COLO829 (cell line): ENCODE measurements at regions not wholly inside any gene's neighbourhood (a gene's known extent, or its start where the extent isn't known, plus 50 kb on each side); places are given as distances from the start of the nearest gene placed in this dataset.

ENCODE experiments used
- DNase-seq: peaks from one replicate; pipeline ENCODE4 v3.0.0; 2012; ENCODE audit warnings: low spot score

DNA sequence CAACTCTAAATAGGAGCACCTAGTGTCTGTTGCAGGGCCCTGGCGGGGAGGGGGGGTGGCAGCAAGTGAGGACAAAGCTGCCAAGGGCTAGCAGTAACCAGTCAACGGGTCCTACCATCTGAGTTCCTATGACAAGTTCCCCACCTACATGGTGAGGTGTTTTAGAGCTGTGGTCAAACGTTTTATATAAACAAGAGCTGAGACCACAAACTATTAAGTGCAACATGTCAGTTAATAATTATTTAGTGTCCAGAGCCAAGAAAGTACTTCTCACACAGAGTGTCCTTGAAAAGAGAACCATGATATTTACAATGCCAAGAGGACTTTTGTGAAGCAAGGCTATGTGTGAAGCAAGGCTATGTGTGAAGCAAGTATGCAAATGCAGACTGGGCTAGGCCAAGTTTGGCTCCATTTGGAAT, 434.7 kb downstream of the TNS3 start:
- no peak for DNase-seq

DNA sequence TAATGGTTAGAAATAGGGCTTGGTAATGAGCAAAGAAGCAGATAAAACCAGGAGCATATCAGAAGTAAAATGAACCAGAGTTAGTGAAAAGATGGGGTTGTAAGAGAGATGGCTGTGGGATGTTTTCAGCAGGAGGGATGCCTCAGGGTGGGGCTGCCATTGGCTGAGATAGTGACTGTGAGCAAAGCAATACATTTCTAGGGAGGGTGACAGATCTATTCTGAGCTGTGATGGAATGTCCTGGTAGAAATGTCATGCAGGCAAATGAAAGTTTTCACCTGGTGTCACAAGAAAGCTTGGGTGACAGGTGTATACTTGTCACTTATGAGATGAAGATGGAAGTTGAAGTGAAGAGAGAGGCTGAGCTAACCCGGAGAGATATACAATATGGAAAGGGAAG, 435.9 kb downstream of the TNS3 start:
- no peak for DNase-seq

DNA sequence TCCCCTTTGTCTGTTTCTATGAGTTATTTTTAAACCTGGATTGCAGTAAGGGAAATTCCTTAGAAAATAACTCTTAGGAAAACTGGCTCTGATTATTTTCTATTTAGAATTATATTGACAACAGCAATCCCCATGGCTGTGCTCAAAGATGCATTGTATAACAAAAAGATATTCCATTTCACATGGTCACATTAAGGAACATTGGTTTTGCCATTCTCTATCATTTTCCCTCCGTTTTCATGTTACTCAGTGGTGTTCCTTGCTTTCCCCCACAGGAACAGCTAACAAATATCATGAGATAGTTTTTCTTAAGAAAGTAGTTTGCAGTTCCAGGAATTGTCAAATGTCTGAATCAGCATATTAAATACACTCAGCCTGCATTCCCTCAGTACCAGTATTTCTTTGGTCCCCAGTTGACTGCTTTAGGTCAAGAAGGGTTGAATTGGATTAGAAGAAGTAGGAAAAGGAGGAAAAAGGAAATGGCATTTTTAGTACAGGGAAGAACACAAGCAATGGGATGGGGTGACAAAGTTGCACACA, 436.7 kb downstream of the TNS3 start:
- no peak for DNase-seq

DNA sequence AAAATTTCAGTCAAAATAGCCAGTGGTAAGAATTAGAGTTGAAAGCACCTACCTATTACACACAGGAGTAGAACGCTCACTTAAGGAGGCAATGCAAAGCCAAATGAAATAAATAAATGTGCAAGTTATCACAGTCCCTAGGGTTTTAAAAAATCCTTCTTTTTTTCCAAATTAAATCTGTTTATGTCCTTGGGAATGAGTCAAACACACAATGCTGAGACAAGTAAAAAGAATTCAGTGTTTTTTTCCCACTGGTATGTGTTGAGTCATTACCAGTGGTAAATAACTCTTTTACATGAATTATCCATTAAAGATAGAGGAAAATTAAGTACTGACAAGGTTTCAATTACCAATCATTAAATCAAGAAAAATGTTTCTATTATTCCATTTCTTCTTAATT, 438.6 kb downstream of the TNS3 start:
- peak; percentile 57 for DNase-seq

DNA sequence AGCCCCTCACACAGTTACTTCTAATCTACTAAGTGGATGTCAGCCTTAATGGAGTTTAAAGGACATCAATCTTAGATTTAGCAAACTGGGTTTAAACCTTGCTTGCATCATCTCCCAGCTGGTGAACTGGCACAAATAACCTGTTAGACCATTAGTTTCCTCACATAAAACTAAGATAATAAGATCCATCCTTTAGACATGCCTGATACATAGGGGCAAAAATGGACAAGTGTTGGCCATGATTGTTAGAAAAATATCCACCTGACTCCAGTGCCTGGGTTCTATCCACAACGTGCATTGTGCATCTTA, 439.1 kb downstream of the TNS3 start:
- DNase-seq, result no peak

DNA sequence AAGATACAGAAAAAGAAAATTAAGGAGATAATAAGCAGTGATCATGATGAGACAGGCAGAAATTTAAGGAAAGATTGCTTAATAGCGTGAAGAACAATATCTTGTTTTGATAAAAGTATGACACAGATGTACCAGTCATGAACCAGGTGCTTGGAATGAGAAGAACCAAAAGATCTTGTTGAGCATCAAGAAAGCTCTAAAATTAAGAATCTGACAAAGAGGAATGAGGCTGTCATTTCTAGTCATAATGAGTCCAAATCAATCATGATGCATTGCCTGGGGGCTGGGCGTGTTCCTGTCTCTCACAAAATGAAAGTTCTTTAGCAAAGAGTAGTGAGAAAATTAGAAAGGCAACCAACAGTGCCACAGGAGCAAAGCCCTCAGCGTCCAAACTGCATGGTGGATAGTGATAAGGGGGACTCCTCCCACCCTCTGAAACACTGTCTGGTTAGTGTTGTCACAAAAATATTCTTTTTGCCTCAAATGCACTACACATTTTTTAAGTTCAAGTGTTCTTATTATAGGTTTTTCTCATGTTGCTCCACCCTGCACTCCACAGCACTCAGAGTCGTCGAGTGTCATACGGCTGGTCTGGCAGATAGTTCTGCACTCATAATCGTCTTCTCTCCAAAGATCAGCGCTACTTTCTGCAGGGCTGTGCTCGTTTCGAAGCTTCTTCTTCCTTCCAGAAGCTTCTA, 439.6 kb downstream of the TNS3 start:
- no peak for DNase-seq

DNA sequence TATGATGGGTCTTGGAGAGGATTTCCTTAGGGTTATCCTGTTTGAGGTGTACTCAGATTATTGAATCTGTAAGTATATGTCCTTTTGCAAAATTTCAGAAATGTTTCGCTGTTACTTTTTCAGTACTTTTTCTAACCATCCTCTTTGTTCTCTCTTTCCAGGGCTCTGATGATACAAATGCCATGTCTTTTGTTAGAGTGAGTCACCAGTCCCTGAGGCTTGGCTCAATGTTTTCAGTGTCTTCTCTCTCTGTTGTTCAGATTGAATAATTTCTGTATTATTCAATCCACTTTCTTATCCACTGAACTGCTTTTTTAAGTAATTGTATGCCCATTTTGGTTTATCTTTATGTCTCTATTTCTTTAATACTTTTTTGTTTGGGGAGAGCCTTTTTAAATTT, 449.4 kb downstream of the TNS3 start:
- DNase-seq, result peak; percentile 84

DNA sequence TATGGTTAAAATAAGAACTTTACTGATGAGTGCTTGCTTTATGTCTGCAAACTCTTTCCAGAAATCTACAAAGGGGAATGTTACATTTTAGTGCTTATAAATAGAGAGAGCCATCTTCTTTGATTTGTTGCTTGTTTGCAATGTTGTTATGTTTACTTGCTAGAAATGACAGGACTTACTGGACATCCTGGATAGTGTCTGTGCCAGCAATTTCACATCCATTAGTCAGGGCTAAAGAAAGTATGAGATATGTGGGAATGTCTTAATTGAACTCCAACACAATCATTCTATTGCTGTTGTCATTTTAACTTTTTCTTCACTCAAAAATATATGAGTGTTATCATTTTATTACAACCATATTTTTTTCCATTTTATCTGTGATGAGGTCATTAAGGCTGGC, 453.2 kb downstream of the TNS3 start:
- DNase-seq, result no peak

DNA sequence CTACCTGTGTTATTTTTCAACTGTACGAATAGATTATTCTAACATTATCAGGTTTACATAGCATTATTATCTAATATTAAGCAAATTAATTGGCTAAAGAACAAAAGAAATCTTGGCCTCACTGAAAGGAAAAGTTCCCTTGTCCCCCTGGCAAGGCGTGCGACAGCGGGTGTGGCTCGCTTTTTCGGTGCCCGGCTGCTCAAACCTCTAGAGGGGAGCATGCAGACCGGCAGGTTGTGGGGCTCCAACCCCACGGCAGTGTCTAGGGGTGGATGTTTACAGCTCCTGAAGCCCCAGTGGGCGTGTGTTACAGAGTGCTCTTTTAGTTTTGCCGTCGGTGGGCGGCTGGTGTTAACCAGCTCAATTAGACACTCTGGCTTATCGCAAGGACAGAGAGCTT, 456.4 kb downstream of the TNS3 start:
- no peak for DNase-seq

DNA sequence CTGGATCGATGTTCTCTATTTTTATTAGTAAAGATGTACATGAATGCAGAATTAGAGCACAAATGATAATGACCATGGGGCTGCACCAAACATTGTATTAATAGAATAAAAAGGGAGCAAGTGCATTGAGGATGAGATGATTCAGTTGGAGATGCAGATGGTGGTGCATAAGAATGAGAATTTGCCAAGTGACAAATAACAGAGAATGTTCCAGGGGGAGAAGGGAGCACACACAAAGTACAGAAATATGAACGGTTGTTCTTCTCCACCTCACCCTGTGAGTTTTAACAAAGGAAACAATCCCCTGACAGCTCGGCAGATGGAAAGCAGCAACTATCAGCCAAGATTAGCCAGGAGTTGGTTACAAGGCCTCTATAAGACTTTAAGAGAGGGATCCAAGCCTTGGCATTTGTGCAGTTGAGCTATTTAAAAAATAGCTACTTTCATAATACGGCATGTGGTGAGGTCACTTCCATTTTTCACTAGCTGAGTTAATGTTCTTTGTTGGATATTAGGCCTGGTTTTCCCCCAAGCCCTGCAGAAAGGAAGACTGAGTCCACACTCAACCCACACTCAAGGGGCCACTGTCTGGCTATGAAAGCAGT, 462.5 kb downstream of the TNS3 start:
- DNase-seq, result no peak

DNA sequence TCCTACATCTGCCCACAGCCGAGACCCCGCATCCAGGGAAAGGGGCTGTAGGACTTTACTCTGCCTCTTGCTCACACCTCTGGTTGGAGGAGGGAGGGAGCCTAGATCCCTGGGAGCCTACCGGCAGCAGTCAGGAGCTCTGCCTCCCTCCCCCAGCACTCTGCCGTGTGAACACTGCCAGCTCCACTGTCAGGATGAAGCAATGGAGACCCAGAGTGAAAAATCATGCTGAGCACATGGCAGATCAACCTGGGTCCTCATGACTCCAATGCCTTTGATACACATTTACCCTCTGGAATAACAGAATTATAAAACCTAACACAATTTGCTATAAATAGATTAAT, 477.7 kb downstream of the TNS3 start:
- DNase-seq, result no peak

DNA sequence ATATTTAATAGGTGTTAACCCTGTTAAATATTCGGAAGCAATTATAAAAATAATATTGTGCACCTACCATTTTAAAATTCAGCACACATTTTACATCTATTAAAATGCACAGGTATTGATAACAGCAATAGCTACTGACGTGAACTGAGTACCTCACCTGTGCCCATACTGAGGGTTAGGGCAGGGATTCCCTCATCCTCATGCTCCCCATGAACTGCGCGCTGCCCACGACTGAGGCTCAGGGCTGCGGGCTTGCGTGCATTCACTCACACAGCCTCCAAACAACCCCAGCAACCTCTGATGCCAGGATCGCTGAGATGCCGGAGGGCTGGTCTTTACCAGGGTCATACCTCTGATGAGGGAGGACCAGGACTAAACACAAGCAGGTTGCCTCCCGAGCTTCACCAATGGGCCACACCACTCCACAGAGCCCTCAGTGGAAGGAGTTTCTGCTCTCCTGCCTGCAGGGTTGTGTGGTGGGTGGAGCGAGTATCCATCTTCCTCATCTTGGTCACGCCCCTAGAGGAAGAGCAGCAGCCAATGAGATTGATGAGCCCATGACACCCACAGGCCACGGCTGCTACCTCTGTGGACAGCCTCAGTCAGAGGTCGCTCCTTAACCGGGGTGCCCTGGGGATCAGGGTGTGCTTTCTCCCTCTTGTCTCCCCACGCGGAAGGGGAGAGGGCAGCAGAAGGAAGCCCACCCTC, 478.3 kb downstream of the TNS3 start:
- DNase-seq, result no peak

DNA sequence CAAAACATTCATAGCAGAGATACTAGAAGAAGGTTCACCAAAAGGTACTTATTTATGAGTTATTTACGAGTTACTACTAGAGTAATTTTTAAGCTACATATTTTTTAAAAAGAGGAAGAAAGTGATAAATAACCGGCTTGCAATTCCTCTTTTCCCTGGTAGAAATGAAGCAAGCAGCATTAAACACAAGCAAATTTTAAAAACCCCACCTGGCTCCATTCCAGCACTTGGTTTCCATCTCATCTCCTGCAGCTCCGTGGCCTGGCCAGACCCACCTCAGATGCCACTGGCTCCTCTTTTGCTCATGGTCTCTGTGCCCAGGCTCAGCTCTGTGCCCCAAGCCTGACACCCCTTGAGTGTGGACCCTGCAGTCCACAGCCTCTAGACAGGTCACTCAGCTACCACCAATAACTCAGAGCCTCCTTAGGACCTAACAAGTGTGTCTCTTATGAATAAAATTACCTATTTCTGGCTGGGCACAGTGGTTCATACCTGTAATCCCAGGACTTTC, 479.5 kb downstream of the TNS3 start:
- DNase-seq, result no peak

DNA sequence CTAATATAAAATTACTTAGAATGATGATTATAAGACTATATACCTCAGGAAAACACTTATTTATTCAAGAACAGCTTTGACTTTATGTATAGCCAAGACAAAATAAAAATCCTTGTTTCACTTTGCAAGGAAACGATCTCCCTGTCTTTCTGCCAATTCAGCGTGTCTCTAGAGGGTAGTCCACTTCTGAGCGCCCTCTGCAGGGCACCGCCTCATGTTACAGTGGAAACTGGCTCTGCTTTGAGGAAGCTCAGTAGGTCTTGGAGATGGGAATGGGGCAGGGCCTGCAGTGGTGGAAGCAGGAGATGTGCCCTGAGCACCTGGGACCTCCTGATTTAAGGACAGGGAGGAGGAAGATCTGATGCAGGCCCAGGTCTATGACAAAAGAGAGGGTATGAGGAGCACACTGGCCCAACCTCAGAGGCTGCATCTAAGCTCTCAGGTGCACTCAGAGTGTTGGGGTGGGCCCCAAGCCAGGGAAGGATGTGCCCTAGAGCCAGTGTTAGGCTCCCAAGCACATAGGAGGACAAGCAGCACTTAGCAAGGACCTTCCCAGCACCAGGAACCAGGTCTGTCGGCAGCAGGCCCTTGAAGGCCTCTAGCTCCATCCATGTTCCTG, 481.0 kb downstream of the TNS3 start:
- peak; percentile 63 for DNase-seq

DNA sequence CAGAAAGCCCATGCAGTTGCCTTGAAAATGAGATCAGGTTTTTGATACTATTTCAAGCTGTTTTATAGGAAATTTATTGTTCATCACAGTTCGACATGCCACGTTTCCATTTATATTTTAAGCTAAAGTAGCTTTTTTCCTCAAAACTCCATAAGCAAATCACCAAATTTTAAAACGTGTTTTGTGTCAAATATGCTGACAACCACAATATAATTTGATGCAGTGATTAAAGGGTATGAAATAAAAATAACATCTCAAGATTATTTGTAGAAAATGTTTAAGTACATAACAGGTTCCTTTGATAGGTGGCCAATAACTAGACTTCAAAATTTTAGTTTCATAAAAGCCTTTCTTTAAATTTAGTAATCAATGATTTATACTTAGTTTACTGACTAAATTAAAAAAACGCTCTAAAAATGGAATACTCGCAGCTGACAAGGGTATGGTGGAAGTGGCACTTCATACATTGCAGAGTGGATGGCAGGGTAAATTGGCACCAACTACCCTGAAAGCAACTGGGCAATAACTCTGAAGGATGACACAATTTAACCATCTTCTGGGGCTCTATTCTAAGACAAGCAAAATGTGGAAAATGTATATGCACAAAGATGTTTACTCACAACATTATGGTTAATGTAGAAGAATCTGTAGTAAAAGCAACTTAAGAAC, 481.6 kb downstream of the TNS3 start:
- no peak for DNase-seq

DNA sequence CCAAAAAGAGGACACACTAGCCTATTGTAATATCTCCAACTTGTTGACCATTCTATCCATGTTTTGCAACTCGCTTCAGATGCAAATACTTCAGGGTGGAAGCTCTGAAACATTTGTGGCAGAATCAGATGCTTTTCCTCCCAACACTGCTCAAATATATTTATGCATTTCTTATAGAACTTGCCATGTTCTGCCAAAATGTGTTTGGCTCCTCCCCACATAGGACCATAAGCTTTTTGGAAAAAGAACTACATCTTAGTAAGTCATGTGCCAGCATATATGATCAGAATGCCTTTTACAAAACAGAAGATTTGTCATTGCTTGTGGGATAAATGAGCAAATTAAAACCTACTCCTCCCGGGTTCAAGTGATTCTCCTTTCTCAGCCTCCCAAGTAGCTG, 484.5 kb downstream of the TNS3 start:
- DNase-seq, result no peak

DNA sequence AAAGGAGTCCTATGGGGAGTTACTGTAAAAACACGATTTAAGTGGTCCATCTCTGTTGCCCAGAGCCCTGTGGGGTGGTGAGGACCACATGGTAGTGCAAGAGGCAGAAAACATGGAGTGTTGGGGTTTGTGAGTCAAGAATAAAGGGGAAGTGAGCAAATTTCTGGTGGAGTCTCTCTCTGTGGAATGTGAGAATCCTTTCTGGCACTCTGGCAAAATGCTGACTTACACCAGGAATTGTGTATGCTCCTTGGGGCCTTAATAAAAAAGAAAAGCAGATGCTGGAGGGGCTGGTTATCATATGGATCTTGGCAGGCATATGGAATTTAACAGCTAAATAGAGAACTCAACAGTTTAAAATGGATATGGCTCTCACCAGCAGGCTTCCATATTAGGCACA, 486.0 kb downstream of the TNS3 start:
- DNase-seq, result no peak

DNA sequence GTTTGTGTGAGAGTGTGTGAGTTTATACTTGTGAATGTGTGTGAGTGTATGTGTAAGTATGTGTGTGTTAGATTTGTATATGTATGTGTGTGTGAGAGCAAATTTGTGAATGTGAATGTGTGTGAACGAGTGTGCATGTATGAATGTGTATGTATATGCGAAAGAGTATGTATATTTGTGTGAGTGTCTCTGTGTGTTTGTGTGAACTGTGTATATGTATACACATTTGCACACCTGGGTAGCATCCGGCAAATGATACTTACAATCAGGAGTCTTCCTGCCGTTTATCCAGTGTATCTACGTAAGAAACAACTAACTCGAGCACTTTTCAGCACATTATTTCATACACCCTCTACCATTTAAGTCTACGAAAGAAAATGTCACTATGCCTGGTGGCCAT, 487.4 kb downstream of the TNS3 start:
- no peak for DNase-seq

DNA sequence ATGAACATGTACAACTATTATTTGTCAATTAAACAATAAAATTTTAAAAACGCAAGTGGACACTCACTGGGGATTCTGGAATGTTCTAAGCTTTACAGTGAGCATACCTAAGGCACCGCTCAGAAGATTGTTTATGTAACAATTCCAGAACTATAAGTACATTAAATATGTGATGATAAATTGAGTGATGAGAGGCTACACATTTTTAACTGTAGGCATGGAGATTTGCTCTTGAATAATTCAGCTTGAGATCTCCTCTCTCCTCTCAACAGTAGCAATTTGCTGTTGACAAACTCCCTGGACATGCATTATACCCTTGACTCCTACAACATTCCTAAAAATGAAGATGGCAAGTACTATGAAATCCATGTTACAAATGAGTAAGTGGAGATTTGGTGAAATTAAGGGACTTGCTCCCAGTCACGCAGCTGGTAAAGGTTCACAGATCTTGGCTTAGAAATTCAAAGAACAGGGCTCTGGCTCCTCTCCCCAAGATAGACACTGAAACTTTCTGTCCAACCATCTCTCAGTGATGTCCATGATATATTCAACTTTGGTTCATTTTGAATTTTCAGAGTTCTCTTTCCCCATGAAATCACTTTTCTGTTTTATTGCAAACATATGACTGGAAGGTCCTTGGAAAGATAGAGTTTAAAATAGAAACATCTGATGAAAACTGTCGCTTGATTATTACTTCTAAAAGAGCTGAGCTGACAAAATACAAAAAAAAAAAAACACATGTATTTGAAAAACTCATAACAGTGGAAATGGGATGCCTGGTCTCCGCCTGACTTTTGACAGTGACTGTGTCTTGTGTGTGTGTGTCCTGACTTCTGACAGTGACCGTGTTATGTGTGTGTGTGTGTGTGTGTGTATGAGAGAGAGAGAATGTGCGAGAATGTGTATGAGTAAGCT, 488.3 kb downstream of the TNS3 start:
- no peak for DNase-seq

DNA sequence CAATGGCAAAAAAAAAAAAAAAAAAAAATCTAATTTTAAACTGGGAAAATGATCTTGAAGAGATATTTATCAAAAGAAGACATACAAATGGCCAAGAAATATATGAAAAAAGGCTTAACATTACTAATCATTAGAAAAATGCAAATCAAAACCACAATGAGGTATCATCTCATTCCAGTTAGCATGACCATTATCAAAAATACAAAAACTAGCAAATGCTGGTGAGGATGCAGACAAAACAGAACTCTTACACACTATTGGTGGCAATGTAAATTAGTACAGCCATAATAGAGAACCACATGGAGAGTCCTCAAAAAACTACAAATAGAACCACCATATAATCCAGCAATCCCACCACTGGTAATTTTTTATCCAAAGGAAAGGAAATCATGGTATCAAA, 489.6 kb downstream of the TNS3 start:
- DNase-seq, result no peak

DNA sequence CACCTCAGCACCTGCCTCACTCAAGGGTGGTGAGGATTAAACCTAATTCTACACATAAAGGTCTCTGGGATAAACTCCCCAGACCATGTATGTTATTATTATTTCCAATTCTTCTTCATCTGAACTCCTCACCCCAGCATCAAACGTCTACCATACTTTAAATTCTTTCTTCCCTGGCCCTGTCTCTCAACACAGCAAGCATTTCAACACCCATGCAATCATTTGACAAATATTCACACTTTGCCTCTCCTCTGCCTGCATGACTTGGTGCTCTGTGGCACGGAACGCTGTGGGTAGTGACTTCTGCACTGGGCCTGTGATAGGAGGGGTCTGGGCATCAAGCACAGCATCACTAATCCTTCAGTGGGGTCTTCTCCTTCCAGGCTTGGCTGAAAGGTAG, 490.8 kb downstream of the TNS3 start:
- no peak for DNase-seq
